WTC11 (cell line): ENCODE measurements at regions not wholly inside any gene's neighbourhood (a gene's known extent, or its start where the extent isn't known, plus 50 kb on each side); places are given as distances from the start of the nearest gene placed in this dataset.

Source experiments
- ATAC-seq: fragments of 200-7000 bp; cut with Tn5 transposase; 2 replicates; pipeline ENCODE4 v1.10.0; 2021; ENCODE audit warnings: mild to moderate bottlenecking, moderate library complexity
- CTCF ChIA-PET: fragments of 300-600 bp; sonication (Branson Sonifier 250); formaldehyde crosslinking; loops from one replicate; lab custom pipeline; 2021; ENCODE audit warnings: antibody characterized with exemption; lab: Charles Lee
- POLR2A ChIA-PET: fragments of 350-600 bp; sonication (Branson Sonifier 250); formaldehyde crosslinking; loops from one replicate; lab custom pipeline; 2021; ENCODE audit warnings: antibody characterized with exemption; lab: Charles Lee
- DNase-seq: peaks from one replicate; pipeline ENCODE4 v3.0.0; 2021; ENCODE audit warnings: low spot score
- H3K27ac Mint-ChIP-seq: 2 replicates; pipeline ENCODE4 v1.8.0; 2021; ENCODE audit warnings: mixed read lengths
- H3K27me3 Mint-ChIP-seq: 2 replicates; pipeline ENCODE4 v1.8.0; 2021; ENCODE audit warnings: low read depth, mild to moderate bottlenecking, moderate library complexity, mixed read lengths
- H3K36me3 Mint-ChIP-seq: 2 replicates; pipeline ENCODE4 v1.8.0; 2021; ENCODE audit warnings: mixed read lengths
- H3K4me1 Mint-ChIP-seq: 2 replicates; pipeline ENCODE4 v1.8.0; 2022; ENCODE audit warnings: mixed read lengths
- H3K4me3 Mint-ChIP-seq: 2 replicates; pipeline ENCODE4 v1.8.0; 2021; ENCODE audit warnings: mild to moderate bottlenecking, moderate library complexity, mixed read lengths
- H3K9me3 Mint-ChIP-seq: 2 replicates; pipeline ENCODE4 v1.8.0; 2021; ENCODE audit warnings: mixed read lengths
- EMX1 ChIP-seq: fragments of 250-450 bp; sonication (Bioruptor Pico); IDR thresholded peaks from 2 replicates; pipeline ENCODE4 v1.8.0; 2021; ENCODE audit warnings: mild to moderate bottlenecking
- FOXK1 ChIP-seq: sonication (generic); formaldehyde crosslinking; IDR thresholded peaks from 2 replicates; pipeline ENCODE4 v1.8.0; 2022; ENCODE audit warnings: mild to moderate bottlenecking, moderate library complexity, missing genetic modification reagents
- JUN ChIP-seq: sonication (generic); formaldehyde crosslinking; IDR thresholded peaks from 2 replicates; pipeline ENCODE4 v1.8.0; 2023; ENCODE audit warnings: mild to moderate bottlenecking, missing genetic modification reagents
- MXD4 ChIP-seq: fragments of 250-450 bp; sonication (Bioruptor Pico); IDR thresholded peaks from 2 replicates; pipeline ENCODE4 v1.8.0; 2021; ENCODE audit warnings: mild to moderate bottlenecking, moderate library complexity, borderline replicate concordance
- NFATC4 ChIP-seq: fragments of 250-450 bp; sonication (Bioruptor Pico); IDR thresholded peaks from 2 replicates; pipeline ENCODE4 v1.9.0; 2021; ENCODE audit warnings: mild to moderate bottlenecking
- NR2C2 ChIP-seq: sonication (generic); formaldehyde crosslinking; IDR thresholded peaks from 2 replicates; pipeline ENCODE4 v1.8.0; 2022; ENCODE audit warnings: mild to moderate bottlenecking, missing genetic modification reagents
- TCF7 ChIP-seq: sonication (generic); formaldehyde crosslinking; IDR thresholded peaks from 2 replicates; pipeline ENCODE4 v1.8.0; 2022; ENCODE audit warnings: mild to moderate bottlenecking, low read depth, missing genetic modification reagents, moderate library complexity
- ZBTB21 ChIP-seq: sonication (generic); formaldehyde crosslinking; IDR thresholded peaks from 2 replicates; pipeline ENCODE4 v1.8.1; 2023; ENCODE audit warnings: mild to moderate bottlenecking, missing genetic modification reagents, borderline replicate concordance
- ZNF138 ChIP-seq: sonication (generic); formaldehyde crosslinking; conservative IDR thresholded peaks from 2 replicates; pipeline ENCODE4 v1.8.1; 2022; ENCODE audit warnings: mild to moderate bottlenecking, moderate library complexity, missing genetic modification reagents
- ZNF232 ChIP-seq: sonication (generic); formaldehyde crosslinking; IDR thresholded peaks from 2 replicates; pipeline ENCODE4 v1.8.0; 2022; ENCODE audit warnings: mild to moderate bottlenecking, missing genetic modification reagents
- ZNF416 ChIP-seq: fragments of 250-450 bp; sonication (Bioruptor Pico); IDR thresholded peaks from 2 replicates; pipeline ENCODE4 v1.9.0; 2021; ENCODE audit warnings: mild to moderate bottlenecking, inconsistent platforms
- TF ChIP-seq, protein P1 (sequence below): fragments of 250-450 bp; sonication (Bioruptor Pico); IDR thresholded peaks from 2 replicates; pipeline ENCODE4 v1.8.0; 2021; ENCODE audit warnings: mild to moderate bottlenecking
- TF ChIP-seq, protein P2 (sequence below): sonication (generic); formaldehyde crosslinking; IDR thresholded peaks from 2 replicates; pipeline ENCODE4 v1.8.0; 2022; ENCODE audit warnings: missing genetic modification reagents
- TF ChIP-seq, protein P3 (sequence below): sonication (generic); formaldehyde crosslinking; IDR thresholded peaks from 2 replicates; pipeline ENCODE4 v1.8.0; 2022; ENCODE audit warnings: mild to moderate bottlenecking, missing genetic modification reagents
- TF ChIP-seq, protein P4 (sequence below): fragments of 250-450 bp; sonication (Bioruptor Pico); IDR thresholded peaks from 2 replicates; pipeline ENCODE4 v1.9.0; 2021; ENCODE audit warnings: mild to moderate bottlenecking, borderline replicate concordance
- TF ChIP-seq, protein P5 (sequence below): sonication (generic); formaldehyde crosslinking; IDR thresholded peaks from 2 replicates; pipeline ENCODE4 v1.8.1; 2023; ENCODE audit warnings: mild to moderate bottlenecking, moderate library complexity, missing genetic modification reagents
- TF ChIP-seq, protein P6 (sequence below): sonication (generic); formaldehyde crosslinking; IDR thresholded peaks from 2 replicates; pipeline ENCODE4 v1.8.0; 2023; ENCODE audit warnings: missing genetic modification reagents, mild to moderate bottlenecking, borderline replicate concordance

DNA sequence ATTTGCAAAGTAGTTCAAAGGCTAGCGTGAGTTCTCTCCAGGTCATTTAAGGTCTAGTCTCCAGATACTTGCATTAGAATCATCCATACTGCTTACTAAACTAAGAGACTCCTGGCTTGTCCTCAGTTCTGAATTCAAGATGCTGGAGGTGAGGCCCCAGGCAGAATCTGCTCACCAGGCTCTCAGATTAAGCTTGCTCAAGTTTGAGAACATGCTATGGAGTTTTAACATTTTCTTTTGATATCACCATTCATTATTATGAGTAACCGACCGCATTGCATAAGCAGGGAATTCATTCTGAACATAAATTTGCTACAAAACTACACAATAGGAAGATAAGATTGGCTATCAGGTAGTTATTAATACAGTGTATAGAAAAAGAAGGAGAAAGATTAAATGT lies 409.7 kb upstream of the FANCL start:
- CTCF ChIA-PET: no interaction called here
- ATAC-seq: peak; percentile 50
- POLR2A ChIA-PET: no interaction called here

DNA sequence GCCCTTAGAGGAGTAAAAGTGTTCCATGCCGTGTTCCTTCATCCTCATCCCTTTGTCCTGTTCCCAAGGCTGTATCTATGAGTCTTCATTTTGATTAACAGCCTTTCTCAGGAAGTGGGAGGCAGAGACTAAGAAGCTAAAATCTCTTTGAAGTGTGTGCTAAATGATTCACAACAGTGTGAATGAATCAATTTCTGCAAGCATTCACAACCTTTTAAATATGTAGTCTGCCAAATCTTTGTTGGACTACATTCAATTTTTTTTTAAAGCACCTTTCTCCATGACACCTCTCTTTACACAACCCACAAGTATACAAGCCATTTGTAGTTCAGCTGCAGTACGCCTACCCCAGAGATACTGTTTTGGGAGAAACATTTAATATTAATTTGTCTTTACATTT lies 408.6 kb upstream of the FANCL start:
- CTCF ChIA-PET: no interaction called here
- no peaks in the 10 kb centered on the region for H3K36me3 Mint-ChIP-seq
- H3K27ac Mint-ChIP-seq: no peak overlapping the region
- DNase-seq: no peak
- H3K27me3 Mint-ChIP-seq: no peaks in the 10 kb centered on the region
- POLR2A ChIA-PET: no interaction called here
- H3K4me1 Mint-ChIP-seq: peaks cover 24% of the 10 kb centered on the region
- no peak overlapping the region for H3K4me3 Mint-ChIP-seq
- TF ChIP-seq ZNF138 (CRISPR knock-in tag) (no peak), ZNF232 (no peak), TCF7 (CRISPR knock-in tag) (no peak), ZNF416 (no peak)
- TF ChIP-seq, protein P1, sequence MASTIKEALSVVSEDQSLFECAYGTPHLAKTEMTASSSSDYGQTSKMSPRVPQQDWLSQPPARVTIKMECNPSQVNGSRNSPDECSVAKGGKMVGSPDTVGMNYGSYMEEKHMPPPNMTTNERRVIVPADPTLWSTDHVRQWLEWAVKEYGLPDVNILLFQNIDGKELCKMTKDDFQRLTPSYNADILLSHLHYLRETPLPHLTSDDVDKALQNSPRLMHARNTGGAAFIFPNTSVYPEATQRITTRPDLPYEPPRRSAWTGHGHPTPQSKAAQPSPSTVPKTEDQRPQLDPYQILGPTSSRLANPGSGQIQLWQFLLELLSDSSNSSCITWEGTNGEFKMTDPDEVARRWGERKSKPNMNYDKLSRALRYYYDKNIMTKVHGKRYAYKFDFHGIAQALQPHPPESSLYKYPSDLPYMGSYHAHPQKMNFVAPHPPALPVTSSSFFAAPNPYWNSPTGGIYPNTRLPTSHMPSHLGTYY (CRISPR knock-in tag): no peak
- TF ChIP-seq, protein P2, sequence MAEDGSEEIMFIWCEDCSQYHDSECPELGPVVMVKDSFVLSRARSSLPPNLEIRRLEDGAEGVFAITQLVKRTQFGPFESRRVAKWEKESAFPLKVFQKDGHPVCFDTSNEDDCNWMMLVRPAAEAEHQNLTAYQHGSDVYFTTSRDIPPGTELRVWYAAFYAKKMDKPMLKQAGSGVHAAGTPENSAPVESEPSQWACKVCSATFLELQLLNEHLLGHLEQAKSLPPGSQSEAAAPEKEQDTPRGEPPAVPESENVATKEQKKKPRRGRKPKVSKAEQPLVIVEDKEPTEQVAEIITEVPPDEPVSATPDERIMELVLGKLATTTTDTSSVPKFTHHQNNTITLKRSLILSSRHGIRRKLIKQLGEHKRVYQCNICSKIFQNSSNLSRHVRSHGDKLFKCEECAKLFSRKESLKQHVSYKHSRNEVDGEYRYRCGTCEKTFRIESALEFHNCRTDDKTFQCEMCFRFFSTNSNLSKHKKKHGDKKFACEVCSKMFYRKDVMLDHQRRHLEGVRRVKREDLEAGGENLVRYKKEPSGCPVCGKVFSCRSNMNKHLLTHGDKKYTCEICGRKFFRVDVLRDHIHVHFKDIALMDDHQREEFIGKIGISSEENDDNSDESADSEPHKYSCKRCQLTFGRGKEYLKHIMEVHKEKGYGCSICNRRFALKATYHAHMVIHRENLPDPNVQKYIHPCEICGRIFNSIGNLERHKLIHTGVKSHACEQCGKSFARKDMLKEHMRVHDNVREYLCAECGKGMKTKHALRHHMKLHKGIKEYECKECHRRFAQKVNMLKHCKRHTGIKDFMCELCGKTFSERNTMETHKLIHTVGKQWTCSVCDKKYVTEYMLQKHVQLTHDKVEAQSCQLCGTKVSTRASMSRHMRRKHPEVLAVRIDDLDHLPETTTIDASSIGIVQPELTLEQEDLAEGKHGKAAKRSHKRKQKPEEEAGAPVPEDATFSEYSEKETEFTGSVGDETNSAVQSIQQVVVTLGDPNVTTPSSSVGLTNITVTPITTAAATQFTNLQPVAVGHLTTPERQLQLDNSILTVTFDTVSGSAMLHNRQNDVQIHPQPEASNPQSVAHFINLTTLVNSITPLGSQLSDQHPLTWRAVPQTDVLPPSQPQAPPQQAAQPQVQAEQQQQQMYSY (CRISPR knock-in tag): no peak
- no peaks in the 10 kb centered on the region for H3K9me3 Mint-ChIP-seq
- ATAC-seq: no peak

More for the DNA sequence above, 409.7 kb upstream of the FANCL start:
- TF ChIP-seq EMX1 (CRISPR knock-in tag) (no peak), NR2C2 (no peak)
- no peaks in the 10 kb centered on the region for H3K36me3 Mint-ChIP-seq
- no peaks in the 10 kb centered on the region for H3K9me3 Mint-ChIP-seq
- no peaks in the 10 kb centered on the region for H3K27me3 Mint-ChIP-seq
- H3K27ac Mint-ChIP-seq: no peak overlapping the region
- no peak overlapping the region for H3K4me3 Mint-ChIP-seq
- H3K4me1 Mint-ChIP-seq: peaks cover 15% of the 10 kb centered on the region
- DNase-seq: no peak

DNA sequence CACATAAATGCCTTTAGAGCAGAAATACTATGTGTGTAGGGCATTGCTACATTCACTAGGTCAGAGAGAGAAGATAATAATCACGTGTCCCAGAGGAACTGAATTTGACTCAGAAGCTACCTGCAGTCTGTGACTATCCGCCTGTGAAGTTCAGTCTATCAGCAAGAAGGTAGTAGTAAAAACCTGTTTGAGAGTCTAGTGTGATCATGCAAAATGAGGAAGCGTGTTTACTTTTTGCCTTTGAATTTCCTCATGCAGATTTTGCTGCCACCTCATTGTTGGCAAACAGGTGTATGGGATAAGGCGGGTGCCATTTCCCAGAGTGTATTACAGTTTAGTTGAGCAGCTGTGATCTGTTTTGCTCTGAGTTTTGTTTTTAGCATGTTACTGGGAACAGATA lies 403.9 kb upstream of the FANCL start:
- Mint-ChIP-seq H3K4me1 (peaks cover 27% of the 10 kb centered on the region), H3K9me3 (no peaks in the 10 kb centered on the region), H3K27me3 (no peaks in the 10 kb centered on the region), H3K36me3 (no peaks in the 10 kb centered on the region), H3K4me3 (no peak overlapping the region), H3K27ac (peak overlapping the region; percentile 51; the same call in 1 of the 2 replicates)
- ChIA-PET POLR2A (no interaction called here), CTCF (no interaction called here)
- DNase-seq (no peak), ATAC-seq (no peak)
- TF ChIP-seq ZBTB21 (CRISPR knock-in tag) (no peak), FOXK1 (CRISPR knock-in tag) (no peak), MXD4 (no peak), NFATC4 (CRISPR knock-in tag) (no peak), JUN (CRISPR knock-in tag) (no peak)
- TF ChIP-seq, protein P3, sequence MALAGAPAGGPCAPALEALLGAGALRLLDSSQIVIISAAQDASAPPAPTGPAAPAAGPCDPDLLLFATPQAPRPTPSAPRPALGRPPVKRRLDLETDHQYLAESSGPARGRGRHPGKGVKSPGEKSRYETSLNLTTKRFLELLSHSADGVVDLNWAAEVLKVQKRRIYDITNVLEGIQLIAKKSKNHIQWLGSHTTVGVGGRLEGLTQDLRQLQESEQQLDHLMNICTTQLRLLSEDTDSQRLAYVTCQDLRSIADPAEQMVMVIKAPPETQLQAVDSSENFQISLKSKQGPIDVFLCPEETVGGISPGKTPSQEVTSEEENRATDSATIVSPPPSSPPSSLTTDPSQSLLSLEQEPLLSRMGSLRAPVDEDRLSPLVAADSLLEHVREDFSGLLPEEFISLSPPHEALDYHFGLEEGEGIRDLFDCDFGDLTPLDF: no peak
- TF ChIP-seq, protein P4, sequence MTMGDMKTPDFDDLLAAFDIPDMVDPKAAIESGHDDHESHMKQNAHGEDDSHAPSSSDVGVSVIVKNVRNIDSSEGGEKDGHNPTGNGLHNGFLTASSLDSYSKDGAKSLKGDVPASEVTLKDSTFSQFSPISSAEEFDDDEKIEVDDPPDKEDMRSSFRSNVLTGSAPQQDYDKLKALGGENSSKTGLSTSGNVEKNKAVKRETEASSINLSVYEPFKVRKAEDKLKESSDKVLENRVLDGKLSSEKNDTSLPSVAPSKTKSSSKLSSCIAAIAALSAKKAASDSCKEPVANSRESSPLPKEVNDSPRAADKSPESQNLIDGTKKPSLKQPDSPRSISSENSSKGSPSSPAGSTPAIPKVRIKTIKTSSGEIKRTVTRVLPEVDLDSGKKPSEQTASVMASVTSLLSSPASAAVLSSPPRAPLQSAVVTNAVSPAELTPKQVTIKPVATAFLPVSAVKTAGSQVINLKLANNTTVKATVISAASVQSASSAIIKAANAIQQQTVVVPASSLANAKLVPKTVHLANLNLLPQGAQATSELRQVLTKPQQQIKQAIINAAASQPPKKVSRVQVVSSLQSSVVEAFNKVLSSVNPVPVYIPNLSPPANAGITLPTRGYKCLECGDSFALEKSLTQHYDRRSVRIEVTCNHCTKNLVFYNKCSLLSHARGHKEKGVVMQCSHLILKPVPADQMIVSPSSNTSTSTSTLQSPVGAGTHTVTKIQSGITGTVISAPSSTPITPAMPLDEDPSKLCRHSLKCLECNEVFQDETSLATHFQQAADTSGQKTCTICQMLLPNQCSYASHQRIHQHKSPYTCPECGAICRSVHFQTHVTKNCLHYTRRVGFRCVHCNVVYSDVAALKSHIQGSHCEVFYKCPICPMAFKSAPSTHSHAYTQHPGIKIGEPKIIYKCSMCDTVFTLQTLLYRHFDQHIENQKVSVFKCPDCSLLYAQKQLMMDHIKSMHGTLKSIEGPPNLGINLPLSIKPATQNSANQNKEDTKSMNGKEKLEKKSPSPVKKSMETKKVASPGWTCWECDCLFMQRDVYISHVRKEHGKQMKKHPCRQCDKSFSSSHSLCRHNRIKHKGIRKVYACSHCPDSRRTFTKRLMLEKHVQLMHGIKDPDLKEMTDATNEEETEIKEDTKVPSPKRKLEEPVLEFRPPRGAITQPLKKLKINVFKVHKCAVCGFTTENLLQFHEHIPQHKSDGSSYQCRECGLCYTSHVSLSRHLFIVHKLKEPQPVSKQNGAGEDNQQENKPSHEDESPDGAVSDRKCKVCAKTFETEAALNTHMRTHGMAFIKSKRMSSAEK: no peak
- TF ChIP-seq, protein P5, sequence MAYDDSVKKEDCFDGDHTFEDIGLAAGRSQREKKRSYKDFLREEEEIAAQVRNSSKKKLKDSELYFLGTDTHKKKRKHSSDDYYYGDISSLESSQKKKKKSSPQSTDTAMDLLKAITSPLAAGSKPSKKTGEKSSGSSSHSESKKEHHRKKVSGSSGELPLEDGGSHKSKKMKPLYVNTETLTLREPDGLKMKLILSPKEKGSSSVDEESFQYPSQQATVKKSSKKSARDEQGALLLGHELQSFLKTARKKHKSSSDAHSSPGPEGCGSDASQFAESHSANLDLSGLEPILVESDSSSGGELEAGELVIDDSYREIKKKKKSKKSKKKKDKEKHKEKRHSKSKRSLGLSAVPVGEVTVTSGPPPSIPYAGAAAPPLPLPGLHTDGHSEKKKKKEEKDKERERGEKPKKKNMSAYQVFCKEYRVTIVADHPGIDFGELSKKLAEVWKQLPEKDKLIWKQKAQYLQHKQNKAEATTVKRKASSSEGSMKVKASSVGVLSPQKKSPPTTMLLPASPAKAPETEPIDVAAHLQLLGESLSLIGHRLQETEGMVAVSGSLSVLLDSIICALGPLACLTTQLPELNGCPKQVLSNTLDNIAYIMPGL (CRISPR knock-in tag): no peak
- TF ChIP-seq, protein P6, sequence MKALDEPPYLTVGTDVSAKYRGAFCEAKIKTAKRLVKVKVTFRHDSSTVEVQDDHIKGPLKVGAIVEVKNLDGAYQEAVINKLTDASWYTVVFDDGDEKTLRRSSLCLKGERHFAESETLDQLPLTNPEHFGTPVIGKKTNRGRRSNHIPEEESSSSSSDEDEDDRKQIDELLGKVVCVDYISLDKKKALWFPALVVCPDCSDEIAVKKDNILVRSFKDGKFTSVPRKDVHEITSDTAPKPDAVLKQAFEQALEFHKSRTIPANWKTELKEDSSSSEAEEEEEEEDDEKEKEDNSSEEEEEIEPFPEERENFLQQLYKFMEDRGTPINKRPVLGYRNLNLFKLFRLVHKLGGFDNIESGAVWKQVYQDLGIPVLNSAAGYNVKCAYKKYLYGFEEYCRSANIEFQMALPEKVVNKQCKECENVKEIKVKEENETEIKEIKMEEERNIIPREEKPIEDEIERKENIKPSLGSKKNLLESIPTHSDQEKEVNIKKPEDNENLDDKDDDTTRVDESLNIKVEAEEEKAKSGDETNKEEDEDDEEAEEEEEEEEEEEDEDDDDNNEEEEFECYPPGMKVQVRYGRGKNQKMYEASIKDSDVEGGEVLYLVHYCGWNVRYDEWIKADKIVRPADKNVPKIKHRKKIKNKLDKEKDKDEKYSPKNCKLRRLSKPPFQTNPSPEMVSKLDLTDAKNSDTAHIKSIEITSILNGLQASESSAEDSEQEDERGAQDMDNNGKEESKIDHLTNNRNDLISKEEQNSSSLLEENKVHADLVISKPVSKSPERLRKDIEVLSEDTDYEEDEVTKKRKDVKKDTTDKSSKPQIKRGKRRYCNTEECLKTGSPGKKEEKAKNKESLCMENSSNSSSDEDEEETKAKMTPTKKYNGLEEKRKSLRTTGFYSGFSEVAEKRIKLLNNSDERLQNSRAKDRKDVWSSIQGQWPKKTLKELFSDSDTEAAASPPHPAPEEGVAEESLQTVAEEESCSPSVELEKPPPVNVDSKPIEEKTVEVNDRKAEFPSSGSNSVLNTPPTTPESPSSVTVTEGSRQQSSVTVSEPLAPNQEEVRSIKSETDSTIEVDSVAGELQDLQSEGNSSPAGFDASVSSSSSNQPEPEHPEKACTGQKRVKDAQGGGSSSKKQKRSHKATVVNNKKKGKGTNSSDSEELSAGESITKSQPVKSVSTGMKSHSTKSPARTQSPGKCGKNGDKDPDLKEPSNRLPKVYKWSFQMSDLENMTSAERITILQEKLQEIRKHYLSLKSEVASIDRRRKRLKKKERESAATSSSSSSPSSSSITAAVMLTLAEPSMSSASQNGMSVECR (CRISPR knock-in tag): no peak
